SJSA1 (cell line): ENCODE measurements at regions not wholly inside any gene's neighbourhood (a gene's known extent, or its start where the extent isn't known, plus 50 kb on each side); places are given as distances from the start of the nearest gene placed in this dataset.
"Not testable (repeated sequence)": the region's sequence is repeated elsewhere in the genome, so short reads cannot be mapped to it uniquely, and the experiment has no call there.

Experiments used
- DNase-seq, 2 experiments: peaks; one replicate each; pipeline ENCODE4 v3.0.0-alpha.2; 2015 to 2020; ENCODE audit warnings: low spot score in 2 of 2, low read depth in 1 of 2
- H3K27ac ChIP-seq: fragments of 250-450 bp; sonication (Bioruptor Pico); 2 replicates; pipeline ENCODE4 v1.5.1; 2020; ENCODE audit warnings: mild to moderate bottlenecking, moderate library complexity
- H3K27me3 ChIP-seq: fragments of 250-450 bp; sonication (Bioruptor Pico); replicated peaks from 2 replicates; pipeline ENCODE4 v1.5.1; 2020; ENCODE audit warnings: mild to moderate bottlenecking, moderate library complexity
- H3K36me3 ChIP-seq: fragments of 250-450 bp; sonication (Bioruptor Pico); 2 replicates; pipeline ENCODE4 v1.5.1; 2020; ENCODE audit warnings: mild to moderate bottlenecking
- H3K4me1 ChIP-seq: fragments of 250-450 bp; sonication (Bioruptor Pico); replicated peaks from 2 replicates; pipeline ENCODE4 v1.6.1; 2021; ENCODE audit warnings: mild to moderate bottlenecking
- H3K4me3 ChIP-seq: fragments of 250-450 bp; sonication (Bioruptor Pico); 2 replicates; pipeline ENCODE4 v1.5.1; 2020; ENCODE audit warnings: mild to moderate bottlenecking
- H3K9me3 ChIP-seq: fragments of 250-450 bp; sonication (Bioruptor Pico); replicated peaks from 2 replicates; pipeline ENCODE4 v1.5.1; 2020; ENCODE audit warnings: mild to moderate bottlenecking

DNA sequence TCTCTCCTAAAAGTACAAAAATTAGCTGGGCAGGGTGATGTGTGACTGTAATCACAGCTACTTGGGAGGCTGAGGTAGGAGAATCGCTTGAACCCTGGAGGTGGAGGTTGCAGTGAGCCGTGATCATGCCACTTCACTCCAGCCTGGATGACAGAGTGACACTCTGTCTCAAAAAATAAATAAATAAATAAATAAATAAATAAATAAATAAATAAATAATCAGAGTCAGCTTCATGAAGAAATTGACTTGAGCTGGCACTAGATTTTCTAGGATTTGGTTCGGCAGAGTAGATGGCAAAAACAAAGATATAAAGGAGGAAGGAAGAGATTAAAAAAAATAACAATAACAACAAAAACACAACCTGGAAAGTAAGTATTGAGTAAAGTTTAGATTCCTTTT, 311.9 kb downstream of the AMY1C start:
- H3K4me1 ChIP-seq: peaks cover 25% of the 10 kb centered on the region
- H3K9me3 ChIP-seq, H3K4me3 ChIP-seq, H3K27me3 ChIP-seq, H3K27ac ChIP-seq, DNase-seq, H3K36me3 ChIP-seq: not testable (repeated sequence)

DNA sequence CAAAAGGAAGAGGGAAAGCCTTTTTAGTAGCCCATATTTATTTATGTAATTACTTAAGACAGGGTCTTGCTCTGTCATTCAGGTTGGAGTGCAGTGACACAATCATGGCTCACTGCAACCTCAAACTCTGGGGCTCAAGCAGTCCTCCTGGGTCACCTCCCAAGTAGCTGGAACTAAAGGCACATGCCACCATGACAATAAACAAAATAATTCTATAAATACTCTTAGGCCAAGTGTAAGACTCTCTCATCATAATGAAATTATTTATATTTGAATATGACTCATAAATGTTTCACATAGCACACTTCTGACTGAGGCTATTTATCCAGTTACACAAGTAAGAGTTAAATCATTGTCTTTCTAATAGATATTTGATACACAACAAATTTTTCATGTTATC, 314.7 kb downstream of the AMY1C start:
- DNase-seq: peak; percentile 65 to 80
- H3K9me3 ChIP-seq: no peaks in the 10 kb centered on the region
- H3K36me3 ChIP-seq: no peaks in the 10 kb centered on the region
- H3K4me3 ChIP-seq: no peak overlapping the region
- peaks cover 12% of the 10 kb centered on the region for H3K4me1 ChIP-seq
- H3K27me3 ChIP-seq: no peaks in the 10 kb centered on the region
- H3K27ac ChIP-seq: peak overlapping the region; percentile 36

DNA sequence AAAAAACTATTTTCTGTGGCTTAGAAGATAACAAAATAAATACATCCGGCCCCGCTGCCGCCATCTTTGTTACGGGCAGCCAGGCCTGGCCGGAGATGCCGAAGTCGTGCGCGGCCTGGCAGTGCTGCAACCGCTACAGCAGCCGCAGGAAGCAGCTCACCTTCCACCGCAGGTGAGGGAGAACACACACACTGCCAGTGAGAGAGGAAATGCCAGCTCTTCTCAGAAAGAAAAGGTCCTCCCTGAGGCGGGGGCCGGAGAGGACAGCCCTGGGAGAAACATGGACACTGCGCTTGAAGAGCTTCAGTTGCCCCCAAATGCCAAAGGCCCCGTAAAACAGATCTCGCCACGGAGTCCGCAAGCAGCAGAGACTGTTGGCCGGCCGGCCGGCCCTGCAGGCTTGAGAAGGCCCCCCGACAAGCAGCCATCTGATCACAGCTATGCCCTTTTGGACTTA, 323.2 kb downstream of the AMY1C start:
- no peak for DNase-seq
- Histone ChIP-seq H3K9me3 (no peaks in the 10 kb centered on the region), H3K27ac (no peak overlapping the region), H3K27me3 (no peaks in the 10 kb centered on the region; the same call in 1 of the 2 replicates), H3K4me3 (no peak overlapping the region), H3K36me3 (no peaks in the 10 kb centered on the region), H3K4me1 (no peaks in the 10 kb centered on the region)

DNA sequence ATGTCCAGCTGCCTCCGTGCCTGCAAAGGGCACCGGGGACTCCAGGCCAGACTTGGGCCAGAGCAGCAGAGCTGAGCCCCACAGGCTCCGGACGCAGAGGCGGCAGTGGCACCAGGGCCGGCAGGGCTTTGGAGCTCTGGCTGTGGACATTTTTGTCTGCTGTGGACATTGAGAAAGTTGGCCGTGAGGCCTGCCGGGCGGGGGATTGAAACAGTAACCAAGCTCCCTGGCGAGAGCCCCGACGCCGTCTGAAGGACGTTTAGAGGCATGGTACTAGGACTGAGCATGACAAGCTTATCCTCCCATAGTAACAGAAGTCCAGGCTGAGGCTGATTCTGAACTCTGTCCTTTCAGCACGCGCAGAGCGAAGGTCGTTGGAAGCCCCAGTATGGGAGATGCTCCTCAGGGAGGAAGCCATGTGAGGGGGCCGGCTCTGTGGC, 323.8 kb downstream of the AMY1C start:
- H3K27ac ChIP-seq: no peak overlapping the region
- no peak overlapping the region for H3K4me3 ChIP-seq
- no peaks in the 10 kb centered on the region for H3K9me3 ChIP-seq
- DNase-seq: no peak
- H3K4me1 ChIP-seq: no peaks in the 10 kb centered on the region
- H3K36me3 ChIP-seq: no peaks in the 10 kb centered on the region
- no peaks in the 10 kb centered on the region; the same call in 1 of the 2 replicates for H3K27me3 ChIP-seq

DNA sequence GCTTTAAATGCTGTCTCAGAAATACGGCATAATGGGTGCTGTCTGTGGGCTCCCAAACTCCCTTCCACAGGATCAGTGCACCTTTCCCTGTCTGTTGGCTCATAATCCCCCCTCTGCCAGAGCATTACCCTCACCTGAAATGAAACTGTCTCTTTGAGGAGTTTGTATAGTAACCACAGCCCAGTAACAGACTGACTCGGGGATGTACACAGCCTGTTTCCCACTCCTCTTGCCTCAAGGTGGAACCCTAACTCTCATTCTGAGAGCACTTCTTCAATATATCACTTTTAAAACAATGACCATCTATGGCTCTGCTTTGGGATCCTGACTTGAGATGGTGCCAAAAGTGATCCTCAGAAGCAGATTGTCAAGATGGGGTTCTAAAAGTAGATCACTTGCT, 332.5 kb downstream of the AMY1C start:
- no peak overlapping the region for H3K27ac ChIP-seq
- no peaks in the 10 kb centered on the region for H3K36me3 ChIP-seq
- no peak for DNase-seq
- no peaks in the 10 kb centered on the region; the same call in 1 of the 2 replicates for H3K27me3 ChIP-seq
- no peak overlapping the region for H3K4me3 ChIP-seq
- H3K9me3 ChIP-seq: no peaks in the 10 kb centered on the region
- H3K4me1 ChIP-seq: no peaks in the 10 kb centered on the region

DNA sequence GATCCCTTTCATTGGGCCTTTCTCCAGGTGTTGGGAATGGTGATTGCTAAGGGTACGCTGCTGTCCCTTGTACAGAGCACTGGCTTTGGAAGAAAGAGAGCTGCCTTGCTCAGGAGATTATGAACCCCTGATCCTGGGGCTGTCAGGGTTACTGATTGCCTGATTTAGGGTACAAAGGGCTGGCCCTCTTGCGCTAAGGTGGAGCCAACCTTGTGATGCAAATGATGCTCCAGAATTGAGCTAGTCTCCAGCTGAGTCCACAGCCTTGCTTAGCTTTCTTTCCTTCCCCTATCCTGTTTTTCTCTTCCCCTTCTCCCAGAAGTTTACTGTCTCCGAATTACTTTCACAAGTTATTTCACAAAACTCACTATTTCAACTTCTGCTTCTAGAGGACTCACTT, 334.7 kb downstream of the AMY1C start:
- H3K36me3 ChIP-seq: no peaks in the 10 kb centered on the region
- no peaks in the 10 kb centered on the region; the same call in 1 of the 2 replicates for H3K27me3 ChIP-seq

DNA sequence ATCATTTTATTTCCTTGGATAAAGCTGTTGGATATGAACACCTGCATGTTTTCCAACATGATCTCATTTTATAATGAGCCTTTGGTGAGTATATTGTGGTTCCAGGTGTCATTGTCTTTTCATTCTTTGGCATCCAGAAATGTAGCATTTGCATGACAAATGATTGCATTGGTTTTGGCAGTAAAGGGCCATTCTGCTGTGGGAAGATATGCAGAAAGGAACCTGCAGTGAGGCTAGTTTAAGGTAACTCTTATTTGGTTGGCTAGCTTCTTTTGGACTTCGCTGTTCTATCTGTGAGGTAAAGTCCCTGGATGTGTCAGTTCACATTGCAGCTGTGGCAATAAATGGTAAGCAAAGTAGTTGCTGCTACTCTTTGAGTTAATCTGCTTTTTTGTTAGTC, 343.0 kb downstream of the AMY1C start:
- no peaks in the 10 kb centered on the region for H3K4me1 ChIP-seq
- H3K36me3 ChIP-seq: no peaks in the 10 kb centered on the region
- no peak overlapping the region for H3K27ac ChIP-seq
- no peaks in the 10 kb centered on the region for H3K9me3 ChIP-seq
- H3K4me3 ChIP-seq: no peak overlapping the region
- peaks cover 7% of the 10 kb centered on the region; the same call in 1 of the 2 replicates for H3K27me3 ChIP-seq
- no peak for DNase-seq

More for the DNA sequence above, 334.7 kb downstream of the AMY1C start:
- no peak for DNase-seq
- Histone ChIP-seq H3K4me3 (no peak overlapping the region), H3K4me1 (no peaks in the 10 kb centered on the region), H3K9me3 (no peaks in the 10 kb centered on the region), H3K27ac (no peak overlapping the region)

DNA sequence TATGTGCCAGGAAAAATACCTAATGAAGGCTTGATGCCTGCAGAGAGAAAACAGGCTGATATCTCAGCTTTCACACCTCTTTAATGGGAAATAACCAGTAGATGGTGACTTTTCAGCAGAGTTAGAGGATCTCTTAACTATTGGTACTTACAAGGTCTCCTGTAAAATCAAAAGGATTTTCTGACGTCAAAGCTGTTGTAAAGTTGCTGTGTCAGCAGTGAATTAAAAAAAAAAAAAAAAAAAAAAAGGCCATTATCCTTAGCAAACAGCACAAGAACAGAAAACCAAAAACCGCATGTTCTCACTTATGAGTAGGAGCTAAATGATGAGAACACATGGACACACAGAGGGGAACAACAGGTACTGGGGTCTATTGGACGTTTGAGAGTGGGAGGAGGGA, 349.1 kb downstream of the AMY1C start:
- Histone ChIP-seq H3K27ac (no peak overlapping the region), H3K27me3 (peaks cover 10% of the 10 kb centered on the region; the same call in 1 of the 2 replicates), H3K36me3 (no peaks in the 10 kb centered on the region), H3K9me3 (no peaks in the 10 kb centered on the region), H3K4me3 (no peak overlapping the region), H3K4me1 (no peaks in the 10 kb centered on the region)
- DNase-seq: no peak

DNA sequence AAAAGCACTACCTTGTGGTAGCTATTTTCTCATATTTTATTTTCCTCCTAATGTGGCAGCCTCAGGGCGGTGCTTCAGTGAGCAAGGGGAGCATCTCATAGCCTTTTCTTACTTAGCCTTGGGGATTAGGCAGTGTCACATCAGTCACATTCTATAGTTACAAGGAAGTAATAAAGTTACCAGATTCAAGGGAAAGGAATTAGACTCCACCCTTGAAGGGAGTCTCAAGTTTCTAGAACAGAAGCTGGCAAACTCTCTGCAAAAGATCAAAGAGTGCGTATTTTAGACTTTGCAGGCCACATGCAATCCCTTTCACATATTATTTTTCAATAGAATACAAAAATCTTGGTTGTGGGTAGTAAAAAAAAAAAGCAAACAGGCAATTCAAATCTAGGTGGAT, 350.4 kb downstream of the AMY1C start:
- H3K4me3 ChIP-seq: no peak overlapping the region
- no peak for DNase-seq
- H3K27me3 ChIP-seq: peaks cover 10% of the 10 kb centered on the region; the same call in 1 of the 2 replicates
- H3K27ac ChIP-seq: no peak overlapping the region
- H3K9me3 ChIP-seq: no peaks in the 10 kb centered on the region
- no peaks in the 10 kb centered on the region for H3K36me3 ChIP-seq
- no peaks in the 10 kb centered on the region for H3K4me1 ChIP-seq

DNA sequence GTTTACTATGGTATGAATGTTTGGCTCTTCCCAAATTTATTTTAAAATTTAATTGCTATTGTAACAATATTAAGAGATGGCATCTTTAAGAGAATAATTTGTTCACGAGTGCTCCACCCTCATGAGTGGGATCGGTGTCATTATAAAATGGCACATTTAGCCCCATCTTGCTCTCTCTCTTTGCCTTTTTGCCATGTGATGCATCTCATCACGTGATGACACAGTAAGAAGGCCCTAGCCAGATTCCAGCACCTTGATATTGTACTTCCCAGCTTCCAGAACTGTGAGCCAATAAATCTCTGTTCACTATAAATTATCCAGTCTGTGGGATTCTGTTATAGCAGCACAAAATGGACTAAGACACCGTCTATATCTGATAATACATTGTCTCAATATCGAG, 355.8 kb downstream of the AMY1C start:
- Histone ChIP-seq H3K36me3 (no peaks in the 10 kb centered on the region), H3K4me1 (no peaks in the 10 kb centered on the region), H3K27me3 (no peaks in the 10 kb centered on the region; the same call in 1 of the 2 replicates), H3K9me3 (no peaks in the 10 kb centered on the region), H3K27ac (no peak overlapping the region), H3K4me3 (no peak overlapping the region)
- no peak for DNase-seq

DNA sequence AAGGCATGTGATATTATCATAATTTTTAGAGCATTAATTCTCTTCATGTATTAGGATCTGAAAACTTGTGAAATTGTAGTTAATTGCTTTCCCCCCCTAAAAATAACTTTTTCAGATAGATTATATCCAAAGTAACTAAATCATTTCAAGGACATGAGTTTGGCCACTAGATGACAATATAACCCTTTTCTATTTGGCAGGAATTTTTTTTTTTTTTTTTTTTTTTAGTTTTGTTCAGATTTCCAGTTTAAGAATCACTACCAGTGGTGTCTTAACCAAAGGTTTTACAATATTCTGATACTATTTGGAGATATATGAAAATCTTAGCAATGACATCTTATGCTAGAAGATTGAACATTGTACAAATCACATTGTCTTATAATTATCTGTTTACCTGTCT, 370.8 kb downstream of the AMY1C start:
- no peaks in the 10 kb centered on the region for H3K4me1 ChIP-seq
- DNase-seq: no peak
- no peak overlapping the region for H3K4me3 ChIP-seq
- H3K27me3 ChIP-seq: no peaks in the 10 kb centered on the region
- no peaks in the 10 kb centered on the region for H3K9me3 ChIP-seq
- no peak overlapping the region for H3K27ac ChIP-seq
- no peaks in the 10 kb centered on the region for H3K36me3 ChIP-seq

DNA sequence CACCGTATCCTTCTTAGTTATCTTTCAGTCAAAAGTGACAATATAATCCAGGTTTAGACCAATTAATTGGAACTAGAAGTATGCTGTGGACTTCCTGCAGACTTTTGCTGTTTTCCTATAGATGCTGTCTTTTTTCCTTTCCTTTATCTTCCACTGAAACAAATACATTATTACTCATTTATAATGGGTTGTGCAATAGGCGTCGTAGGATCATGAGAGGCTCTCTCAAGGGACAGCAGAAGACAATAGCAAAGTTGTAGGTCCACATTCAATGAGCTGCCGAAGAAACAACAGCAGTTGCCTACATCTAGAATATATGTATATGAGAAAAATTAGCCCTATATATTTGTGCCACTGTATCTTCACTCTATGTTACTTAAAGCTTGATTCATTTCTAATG, 371.6 kb downstream of the AMY1C start:
- Histone ChIP-seq H3K4me3 (no peak overlapping the region), H3K27ac (no peak overlapping the region), H3K27me3 (no peaks in the 10 kb centered on the region), H3K36me3 (no peaks in the 10 kb centered on the region), H3K9me3 (no peaks in the 10 kb centered on the region), H3K4me1 (no peaks in the 10 kb centered on the region)
- no peak for DNase-seq

DNA sequence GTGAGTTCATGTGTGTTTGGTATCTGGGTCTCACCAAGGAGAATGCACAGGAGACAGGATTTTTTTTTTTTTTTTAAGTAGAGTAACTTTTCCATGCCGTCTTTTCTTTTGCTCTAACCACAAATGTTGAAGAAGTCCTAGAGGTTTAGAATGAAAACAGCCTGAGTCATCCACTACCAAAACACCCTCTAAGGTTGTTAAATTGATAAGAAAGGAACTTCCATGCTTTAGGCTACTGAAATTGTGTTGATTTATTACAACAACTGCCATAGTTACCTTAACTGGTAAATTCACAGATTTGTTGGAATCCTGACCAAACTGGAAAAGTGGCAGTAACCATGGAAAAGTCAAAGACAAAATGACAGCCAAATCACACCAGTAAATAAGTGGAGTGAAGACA, 375.6 kb downstream of the AMY1C start:
- Histone ChIP-seq H3K4me3 (no peak overlapping the region), H3K9me3 (0 out of 2 replicates have a peak, but pooled peaks cover 3% of the 10 kb centered on the region), H3K27me3 (no peaks in the 10 kb centered on the region; the same call in 1 of the 2 replicates), H3K36me3 (no peaks in the 10 kb centered on the region), H3K4me1 (no peaks in the 10 kb centered on the region), H3K27ac (no peak overlapping the region)
- DNase-seq: no peak

DNA sequence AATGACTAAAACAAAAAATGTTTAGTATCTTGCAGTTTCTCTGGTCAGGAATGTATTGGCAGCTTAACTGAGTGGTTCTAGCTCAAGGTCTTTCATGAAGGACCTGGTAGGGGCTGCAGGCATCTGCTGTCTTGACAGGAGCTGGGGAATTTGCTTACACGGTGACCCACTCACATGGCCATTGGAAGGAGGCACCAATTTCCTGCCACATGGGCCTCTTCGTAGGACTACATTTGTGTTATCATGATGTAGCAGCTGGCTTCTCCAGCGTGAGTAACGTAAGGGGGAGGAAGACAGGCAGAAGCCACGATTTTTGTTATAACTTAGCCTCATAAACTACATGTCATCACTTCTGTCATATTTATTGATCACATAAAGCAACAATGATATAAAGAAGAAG, 376.3 kb downstream of the AMY1C start:
- Histone ChIP-seq H3K36me3 (no peaks in the 10 kb centered on the region), H3K9me3 (0 out of 2 replicates have a peak, but pooled peaks cover 3% of the 10 kb centered on the region), H3K27me3 (no peaks in the 10 kb centered on the region; the same call in 1 of the 2 replicates), H3K4me3 (no peak overlapping the region), H3K27ac (no peak overlapping the region), H3K4me1 (no peaks in the 10 kb centered on the region)
- DNase-seq: no peak

DNA sequence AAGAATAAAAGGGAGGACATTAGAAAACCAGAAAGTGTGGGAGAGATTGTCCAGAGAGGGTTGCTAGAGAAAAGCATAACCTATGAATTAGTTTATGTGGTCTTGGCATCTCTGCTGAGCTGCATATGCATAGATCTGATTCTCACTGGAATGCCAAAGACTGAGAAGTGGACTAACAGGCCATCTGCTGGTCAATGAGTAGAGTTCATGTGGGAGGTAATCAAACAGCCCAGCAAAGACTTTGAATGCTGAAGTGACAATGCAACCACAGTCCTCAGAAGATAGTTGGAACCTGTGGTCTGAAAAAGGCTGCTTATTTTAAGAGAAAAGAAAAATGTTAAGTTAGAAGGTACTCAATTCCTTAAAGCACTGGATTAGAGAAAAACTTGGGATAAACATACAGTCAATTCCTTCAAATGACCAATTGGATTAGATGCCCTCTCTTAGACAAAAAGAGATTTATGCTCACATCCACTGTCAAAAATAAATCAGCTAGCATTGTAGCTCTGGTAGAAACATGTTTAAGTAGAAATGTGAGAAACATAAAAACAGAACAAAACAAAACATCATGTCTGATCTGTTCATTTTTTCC, 382.8 kb downstream of the AMY1C start:
- Histone ChIP-seq H3K4me3 (no peak overlapping the region), H3K27me3 (no peaks in the 10 kb centered on the region; the same call in 1 of the 2 replicates), H3K4me1 (no peaks in the 10 kb centered on the region), H3K27ac (no peak overlapping the region), H3K9me3 (0 out of 2 replicates have a peak, but pooled peaks cover 3% of the 10 kb centered on the region), H3K36me3 (no peaks in the 10 kb centered on the region)
- DNase-seq: peak in 1 of 2 experiments; percentile 21
